ENCODE measurements at regions not wholly inside any gene's neighbourhood (a gene's known extent, or its start where the extent isn't known, plus 50 kb on each side); places are given as distances from the start of the nearest gene placed in this dataset.
A peak's percentile ranks its signal among the peaks of the same experiment; 100 is the strongest.
"Not testable (repeated sequence)": the region's sequence is repeated elsewhere in the genome, so short reads cannot be mapped to it uniquely, and the experiment has no call there.

- Mint-ChIP-seq H3K36me3 (no peaks in the 10 kb centered on the region), H3K4me1 (peaks cover 26 to 46% of the 10 kb centered on the region in 2 donors), H3K27ac (no peak overlapping the region), H3K4me3 (no peak overlapping the region), H3K27me3 (no peaks in the 10 kb centered on the region), H3K9me3 (no peaks in the 10 kb centered on the region)
- ATAC-seq (replicated peaks) = no peak
- no peak for DNase-seq
Measured at GRCh38 chr1:54479841-54480524, 68.0 kb upstream of the ACOT11 start.

- H3K36me3 Mint-ChIP-seq = no peaks in the 10 kb centered on the region
- H3K27ac Mint-ChIP-seq = no peak overlapping the region
- H3K9me3 Mint-ChIP-seq = no peaks in the 10 kb centered on the region
- no peak for DNase-seq
- peaks cover 3 to 4% of the 10 kb centered on the region in 2 donors for H3K27me3 Mint-ChIP-seq
- no peak for ATAC-seq (replicated peaks)
- H3K4me1 Mint-ChIP-seq = peaks cover 28 to 51% of the 10 kb centered on the region in 2 donors
- no peak overlapping the region for H3K4me3 Mint-ChIP-seq
Measured at GRCh38 chr1:54479251-54479650, 68.8 kb upstream of the ACOT11 start.

- no peak for ATAC-seq (replicated peaks)
Measured at GRCh38 chr1:54477153-54477561, 70.9 kb upstream of the ACOT11 start.

GRCh38 chr1:54476530-54477109, 70.4 kb upstream of the SSBP3 start:
- ATAC-seq (replicated peaks) = no peak
- peaks cover 28 to 57% of the 10 kb centered on the region in 2 donors for H3K4me1 Mint-ChIP-seq
- no peak overlapping the region for H3K27ac Mint-ChIP-seq
- DNase-seq = no peak
- H3K36me3 Mint-ChIP-seq = no peaks in the 10 kb centered on the region
- no peaks in the 10 kb centered on the region for H3K9me3 Mint-ChIP-seq
- peak overlapping the region in 1 of 2 donors; percentile 11 for H3K4me3 Mint-ChIP-seq
- H3K27me3 Mint-ChIP-seq = peaks cover 9 to 12% of the 10 kb centered on the region in 2 donors

More at GRCh38 chr1:54477153-54477561, 70.9 kb upstream of the ACOT11 start:
- Mint-ChIP-seq H3K9me3 (no peaks in the 10 kb centered on the region), H3K36me3 (no peaks in the 10 kb centered on the region), H3K4me1 (peaks cover 30 to 59% of the 10 kb centered on the region in 2 donors), H3K27ac (no peak overlapping the region), H3K27me3 (peaks cover 9 to 12% of the 10 kb centered on the region in 2 donors), H3K4me3 (no peak overlapping the region)
- no peak for DNase-seq

GRCh38 chr1:54475946-54476516, 69.8 kb upstream of the SSBP3 start:
- peak overlapping the region; percentile 11 to 61 for H3K4me3 Mint-ChIP-seq
- H3K36me3 Mint-ChIP-seq = no peaks in the 10 kb centered on the region
- DNase-seq (no peak), ATAC-seq (replicated peaks) (no peak)
- no peak overlapping the region for H3K27ac Mint-ChIP-seq
- peaks cover 9 to 12% of the 10 kb centered on the region in 2 donors for H3K27me3 Mint-ChIP-seq
- peaks cover 22 to 51% of the 10 kb centered on the region in 2 donors for H3K4me1 Mint-ChIP-seq
- no peaks in the 10 kb centered on the region for H3K9me3 Mint-ChIP-seq

DNA sequence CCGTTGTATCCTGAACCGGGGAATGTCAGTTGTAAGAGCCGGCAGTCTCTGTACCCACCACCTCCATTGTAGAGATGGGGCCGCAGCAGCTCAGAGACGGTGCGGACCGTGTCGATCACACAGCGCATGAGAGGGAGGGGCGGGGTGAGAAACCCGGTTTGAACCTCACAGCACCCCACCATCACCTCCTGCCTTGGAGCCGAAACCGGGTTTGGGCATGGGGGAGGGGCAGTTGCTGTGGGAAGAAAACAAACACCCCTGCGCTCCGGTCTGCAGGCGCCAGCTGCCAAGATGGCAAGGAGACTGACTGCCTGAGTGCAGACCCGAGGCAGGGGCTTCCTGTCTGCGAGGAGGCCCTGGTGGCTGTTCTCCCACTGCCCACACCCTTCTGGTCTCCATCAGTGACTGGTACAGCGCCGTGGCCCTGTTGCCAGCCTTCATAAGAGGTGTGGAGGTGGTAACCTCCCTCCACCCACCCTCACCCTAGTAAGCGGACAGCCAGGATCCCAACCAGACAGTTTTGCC, 69.2 kb upstream of the SSBP3 start:
- Mint-ChIP-seq H3K36me3 (no peaks in the 10 kb centered on the region), H3K27ac (no peak overlapping the region), H3K9me3 (no peaks in the 10 kb centered on the region), H3K4me3 (peak overlapping the region; percentile 47 to 61), H3K27me3 (peaks cover 9 to 12% of the 10 kb centered on the region in 2 donors), H3K4me1 (peaks cover 18 to 45% of the 10 kb centered on the region in 2 donors)
- peak; percentile 53 to 54 for ATAC-seq (replicated peaks)
- no peak for DNase-seq

DNA sequence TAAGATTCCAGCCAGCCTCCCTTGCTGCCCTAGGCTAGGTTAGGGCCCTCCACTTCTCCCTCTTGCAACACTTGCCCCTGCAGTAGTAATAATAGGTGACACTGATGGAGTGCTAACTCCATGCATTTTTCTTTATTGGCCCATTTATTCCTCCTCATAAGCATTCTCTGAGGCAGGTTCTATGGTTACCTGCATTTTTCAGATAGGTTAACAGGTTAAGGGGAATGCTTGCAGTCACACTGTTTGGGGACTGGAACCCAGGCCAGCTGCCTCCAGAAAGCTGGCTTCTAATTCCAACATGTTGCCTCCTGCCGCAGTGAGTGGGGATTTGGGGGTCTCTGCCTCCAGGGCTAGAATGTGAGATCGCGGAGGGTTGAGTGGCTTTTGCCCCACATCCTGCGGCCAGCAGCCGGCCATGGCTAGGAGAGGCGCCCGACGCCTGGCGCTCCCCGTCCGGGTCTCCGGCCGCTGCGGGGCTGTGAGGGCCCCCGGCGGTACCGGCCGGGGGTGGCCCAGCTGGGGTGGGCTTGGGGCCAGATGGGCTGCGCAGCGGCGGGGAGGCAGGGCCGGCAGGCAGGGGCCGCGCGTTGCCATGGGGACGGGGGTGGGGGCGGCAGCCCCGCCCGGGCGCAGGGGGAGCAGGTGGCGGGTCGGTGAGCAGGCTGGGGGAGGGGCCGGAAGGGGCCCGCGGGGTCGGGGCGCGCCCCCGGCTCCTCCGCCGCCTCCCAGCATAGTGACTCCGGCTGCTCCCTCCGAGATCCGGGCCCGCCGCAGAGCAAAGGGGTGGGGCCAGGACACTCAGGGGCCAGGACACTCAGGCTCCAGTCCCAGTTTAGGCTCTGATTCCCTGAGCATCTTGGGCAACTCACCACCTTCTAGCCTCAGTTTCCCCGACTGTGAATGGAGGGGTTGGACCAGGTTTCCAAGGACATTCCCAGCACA, 68.4 kb upstream of the SSBP3 start:
- Mint-ChIP-seq H3K4me3 (peak overlapping the region; percentile 82), H3K27ac (peak overlapping the region; percentile 76)
- DNase-seq = no peak

GRCh38 chr1:54471588-54471987, 65.4 kb upstream of the SSBP3 start:
- Mint-ChIP-seq H3K4me1 (peaks cover 11 to 32% of the 10 kb centered on the region in 2 donors), H3K27me3 (peaks cover 9 to 18% of the 10 kb centered on the region in 2 donors), H3K4me3 (no peak overlapping the region), H3K9me3 (peaks cover 0 to 2% of the 10 kb centered on the region in 2 donors), H3K36me3 (no peaks in the 10 kb centered on the region), H3K27ac (no peak overlapping the region)
- DNase-seq = no peak
- no peak for ATAC-seq (replicated peaks)

More for the DNA sequence above, 68.4 kb upstream of the SSBP3 start:
- peak; percentile 44 to 53 for ATAC-seq (replicated peaks)
- peaks cover 14 to 39% of the 10 kb centered on the region in 2 donors for H3K4me1 Mint-ChIP-seq
- no peaks in the 10 kb centered on the region for H3K36me3 Mint-ChIP-seq
- no peaks in the 10 kb centered on the region for H3K9me3 Mint-ChIP-seq
- H3K27me3 Mint-ChIP-seq = peaks cover 9 to 12% of the 10 kb centered on the region in 2 donors

GRCh38 chr1:54469444-54469843, 63.2 kb upstream of the SSBP3 start:
- not testable (repeated sequence) for H3K4me3 Mint-ChIP-seq; H3K9me3 Mint-ChIP-seq; H3K27ac Mint-ChIP-seq; ATAC-seq (replicated peaks); H3K36me3 Mint-ChIP-seq; DNase-seq
- peaks cover 6 to 20% of the 10 kb centered on the region in 2 donors for H3K4me1 Mint-ChIP-seq
- peaks cover 8 to 16% of the 10 kb centered on the region in 2 donors for H3K27me3 Mint-ChIP-seq

DNA sequence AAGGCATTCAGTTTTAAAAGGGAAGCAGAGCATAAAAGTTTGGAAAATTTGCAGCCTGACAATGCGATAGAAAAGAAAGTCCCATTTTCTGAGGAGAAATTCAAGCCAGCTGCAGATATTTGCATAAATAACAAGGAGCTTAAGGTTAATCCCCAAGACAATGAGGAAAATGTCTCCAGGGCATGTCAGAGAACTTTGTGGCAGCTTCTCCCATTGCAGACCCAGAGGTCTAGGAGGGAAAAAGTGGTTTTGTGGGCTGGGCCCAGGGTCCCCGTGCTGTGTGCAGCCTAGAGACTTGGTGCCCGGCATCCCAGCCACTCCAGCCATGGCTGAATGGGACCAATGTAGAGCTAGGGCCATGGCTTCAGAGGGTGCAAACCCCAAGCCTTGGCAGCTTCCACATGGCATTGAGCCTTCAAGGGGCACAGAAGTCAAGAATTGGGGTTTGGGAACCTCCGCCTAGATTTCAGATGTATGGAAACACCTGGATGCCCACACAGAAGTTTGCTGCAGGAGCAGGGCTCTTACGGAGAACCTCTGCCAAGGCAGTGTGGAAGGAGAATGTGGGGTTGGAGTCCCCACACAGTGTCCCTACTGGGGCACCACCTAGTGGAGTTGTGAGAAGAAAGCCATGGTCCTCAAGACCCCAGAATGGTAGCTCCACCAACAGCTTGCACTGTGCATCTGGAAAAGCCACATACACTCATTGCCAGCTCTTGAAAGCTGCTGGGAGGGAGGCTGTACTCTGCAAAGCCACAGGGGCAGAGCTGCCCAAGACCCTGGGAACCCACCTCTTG, 62.3 kb upstream of the SSBP3 start:
- H3K36me3 Mint-ChIP-seq; ATAC-seq (replicated peaks); H3K27me3 Mint-ChIP-seq; H3K4me3 Mint-ChIP-seq; H3K27ac Mint-ChIP-seq; DNase-seq; H3K9me3 Mint-ChIP-seq: not testable (repeated sequence)
- H3K4me1 Mint-ChIP-seq = peaks cover 4 to 18% of the 10 kb centered on the region in 2 donors

DNA sequence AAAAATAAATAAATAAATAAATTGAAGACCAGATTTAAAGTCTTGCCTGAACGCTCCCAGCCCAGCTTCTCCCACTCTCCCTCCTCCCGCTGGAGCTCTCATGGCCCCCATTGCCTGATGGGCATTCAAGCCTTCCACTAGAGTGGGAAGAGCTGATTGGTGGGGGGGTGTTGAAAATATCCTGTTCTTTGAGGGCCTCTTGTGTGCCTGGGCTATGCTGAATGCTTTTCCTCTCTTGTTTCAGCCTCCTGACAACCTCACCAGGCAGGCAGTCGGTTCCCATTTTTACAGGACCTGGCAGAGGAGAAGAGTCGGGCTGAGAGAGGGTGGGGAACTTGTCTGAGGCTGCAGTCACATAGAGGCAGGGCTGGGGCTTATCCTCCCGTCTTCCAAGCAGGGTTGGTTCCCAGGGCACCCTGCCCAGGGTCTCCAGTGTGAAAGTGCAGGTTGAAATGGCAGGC, 59.2 kb upstream of the SSBP3 start:
- Mint-ChIP-seq H3K27ac (no peak overlapping the region), H3K36me3 (no peaks in the 10 kb centered on the region), H3K4me3 (no peak overlapping the region), H3K4me1 (peaks cover 4 to 12% of the 10 kb centered on the region in 2 donors), H3K9me3 (peaks cover 0 to 2% of the 10 kb centered on the region in 2 donors), H3K27me3 (peaks cover 0 to 6% of the 10 kb centered on the region in 2 donors)
- ATAC-seq (replicated peaks) (no peak), DNase-seq (no peak)

- Mint-ChIP-seq H3K4me1 (peaks cover 4 to 12% of the 10 kb centered on the region in 2 donors), H3K27ac (no peak overlapping the region), H3K36me3 (no peaks in the 10 kb centered on the region), H3K9me3 (peaks cover 0 to 2% of the 10 kb centered on the region in 2 donors), H3K4me3 (no peak overlapping the region), H3K27me3 (peaks cover 0 to 6% of the 10 kb centered on the region in 2 donors)
- no peak for DNase-seq
- ATAC-seq (replicated peaks) = no peak
Measured at GRCh38 chr1:54464477-54465146, 58.4 kb upstream of the SSBP3 start.

Data from stimulated activated naive B cell treated with anti-CD40 and anti-IgM and Interleukin-4, amounts not matched to agents 10 μg/mL and 1 μg/mL and 100 μg/mL, for 72 hours (primary cell).